GM23248 (cell line): ENCODE measurements at regions not wholly inside any gene's neighbourhood (a gene's known extent, or its start where the extent isn't known, plus 50 kb on each side); places are given as distances from the start of the nearest gene placed in this dataset.

Source experiments
- DNase-seq: peaks from one replicate; pipeline ENCODE4 v3.0.0-alpha.2; 2015
- H2AFZ ChIP-seq: fragments of 200-600 bp; sonication (generic); 2 replicates; pipeline ENCODE4 v1.6.1; 2016; ENCODE audit warnings: antibody characterized with exemption
- H3F3A ChIP-seq: fragments of 200-600 bp; sonication (generic); 2 replicates; pipeline ENCODE4 v1.6.1; 2016; ENCODE audit warnings: mild to moderate bottlenecking, antibody characterized with exemption, mixed run types; ENCODE audit not compliant: insufficient read depth
- H3K27ac ChIP-seq: fragments of 200-600 bp; sonication (generic); 2 replicates; pipeline ENCODE4 v1.5.1; 2016; ENCODE audit warnings: mild to moderate bottlenecking
- H3K27me3 ChIP-seq: fragments of 200-600 bp; sonication (generic); replicated peaks from 2 replicates; pipeline ENCODE4 v1.6.1; 2016; ENCODE audit warnings: mild to moderate bottlenecking; ENCODE audit not compliant: insufficient read depth
- H3K36me3 ChIP-seq: fragments of 200-600 bp; sonication (generic); 2 replicates; pipeline ENCODE4 v1.6.1; 2016; ENCODE audit warnings: low read depth, mild to moderate bottlenecking
- H3K4me1 ChIP-seq: fragments of 200-600 bp; sonication (generic); 2 replicates; pipeline ENCODE4 v1.6.1; 2016; ENCODE audit warnings: mild to moderate bottlenecking; ENCODE audit not compliant: insufficient read depth
- H3K4me2 ChIP-seq: fragments of 200-600 bp; sonication (generic); one replicate; pipeline ENCODE4 v1.6.1; 2016; ENCODE audit warnings: mild to moderate bottlenecking; ENCODE audit not compliant: unreplicated experiment
- H3K4me3 ChIP-seq: fragments of 200-600 bp; sonication (generic); 2 replicates; pipeline ENCODE4 v1.5.1; 2016; ENCODE audit warnings: mild to moderate bottlenecking
- H3K79me2 ChIP-seq: fragments of 200-600 bp; sonication (generic); 2 replicates; pipeline ENCODE4 v1.6.1; 2016; ENCODE audit warnings: mild to moderate bottlenecking; ENCODE audit not compliant: insufficient read depth
- H3K9ac ChIP-seq: fragments of 200-600 bp; sonication (generic); 2 replicates; pipeline ENCODE4 v1.6.1; 2016; ENCODE audit warnings: mild to moderate bottlenecking
- H3K9me2 ChIP-seq: fragments of 200-600 bp; sonication (generic); 2 replicates; pipeline ENCODE4 v1.6.1; 2016; ENCODE audit warnings: mixed run types, mild to moderate bottlenecking, moderate library complexity; ENCODE audit not compliant: insufficient read depth
- H3K9me3 ChIP-seq: fragments of 200-600 bp; sonication (generic); one replicate; pipeline ENCODE4 v1.6.1; 2017; ENCODE audit warnings: low read depth
- H4K20me1 ChIP-seq: fragments of 200-600 bp; sonication (generic); 2 replicates; pipeline ENCODE4 v1.6.0; 2016; ENCODE audit not compliant: insufficient read depth
- EZH2 ChIP-seq: fragments of 200-600 bp; sonication (generic); IDR thresholded peaks from 2 replicates; pipeline ENCODE4 v1.6.1; 2018; ENCODE audit warnings: antibody characterized with exemption, mild to moderate bottlenecking; ENCODE audit not compliant: insufficient read depth, poor library complexity, severe bottlenecking
- EZH2phosphoT487 ChIP-seq: fragments of 200-600 bp; sonication (generic); IDR thresholded peaks from 2 replicates; pipeline ENCODE4 v1.6.1; 2018; ENCODE audit warnings: antibody characterized with exemption, moderate library complexity, mild to moderate bottlenecking, low read depth; ENCODE audit not compliant: insufficient read depth
- WGBS, 2 experiments: methylation state at CpG; one replicate each; pipeline ENCODE4 v1.1.6; 2015 to 2017; ENCODE audit warnings: low lambda C conversion rate in 2 of 2, low coverage in 1 of 2; ENCODE audit errors: missing lambda C conversion rate in 2 of 2; 5-methylcytosine and 5-hydroxymethylcytosine counted together
- in situ Hi-C: fragments of 300-500 bp; cut with MboI; formaldehyde crosslinking; loops from 2 replicates; pipeline ENCODE4 v1.15.0; 2020

DNA sequence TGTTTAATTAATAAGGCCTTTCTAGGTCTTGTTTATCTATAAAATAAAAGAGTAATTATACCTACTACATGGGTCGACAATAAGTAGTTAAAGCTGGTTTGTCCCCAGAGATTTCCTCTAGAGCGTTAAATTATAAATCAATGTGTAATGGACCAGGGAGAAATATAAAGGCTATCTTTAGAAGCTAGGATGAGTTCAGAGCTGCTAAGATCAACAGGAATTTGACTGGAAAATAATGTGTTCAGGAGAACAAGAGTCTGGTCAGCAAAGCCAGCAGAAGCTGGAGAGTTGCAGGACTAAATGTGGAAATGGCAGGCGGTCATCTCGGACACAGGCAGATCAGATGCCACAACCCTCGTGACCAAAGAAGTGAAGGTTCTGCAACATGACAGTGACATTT lies 428.8 kb downstream of the EPM2A start:
- H4K20me1 ChIP-seq = no peaks in the 10 kb centered on the region
- peaks cover 15% of the 10 kb centered on the region for H3K4me1 ChIP-seq
- peaks cover 13% of the 10 kb centered on the region; the same call in 1 of the 2 replicates for H3F3A ChIP-seq
- H3K27me3 ChIP-seq = no peaks in the 10 kb centered on the region
- H3K27ac ChIP-seq = no peak overlapping the region
- WGBS, 2 experiments = 89 to 92% methylated on average over 5 of the region's 5 CpGs
- TF ChIP-seq EZH2 (no peak), EZH2phosphoT487 (no peak)
- DNase-seq = no peak
- in situ Hi-C loops = no loop called here
- no peak overlapping the region for H3K9ac ChIP-seq
- H2AFZ ChIP-seq = no peak overlapping the region
- H3K9me2 ChIP-seq = no peaks in the 10 kb centered on the region
- H3K79me2 ChIP-seq = no peaks in the 10 kb centered on the region
- H3K4me3 ChIP-seq = no peak overlapping the region
- no peaks in the 10 kb centered on the region for H3K36me3 ChIP-seq
- H3K4me2 ChIP-seq = no peak overlapping the region
- H3K9me3 ChIP-seq = no peaks in the 10 kb centered on the region

GRCh38 chr6:145309842-145310535 lies 425.3 kb downstream of the EPM2A start:
- peak overlapping the region; percentile 60 for H3K4me2 ChIP-seq
- 60 to 62% methylated on average over 3 of the region's 3 CpGs for WGBS, 2 experiments
- peaks cover 13% of the 10 kb centered on the region; the same call in 1 of the 2 replicates for H3F3A ChIP-seq
- peak overlapping the region; percentile 23; the same call in 1 of the 2 replicates for H2AFZ ChIP-seq
- in situ Hi-C loops = no loop called here
- 0 out of 2 replicates have a peak overlapping the region, but pooled peaks have one; percentile 4 for H3K4me3 ChIP-seq
- peak; percentile 82 for DNase-seq
- no peaks in the 10 kb centered on the region for H3K79me2 ChIP-seq
- no peak overlapping the region for H3K9ac ChIP-seq
- H3K27me3 ChIP-seq = no peaks in the 10 kb centered on the region
- peaks cover 15% of the 10 kb centered on the region for H3K4me1 ChIP-seq
- 0 out of 2 replicates have a peak overlapping the region, but pooled peaks have one; percentile 10 for H3K27ac ChIP-seq
- no peaks in the 10 kb centered on the region for H3K36me3 ChIP-seq
- no peaks in the 10 kb centered on the region for H3K9me3 ChIP-seq
- TF ChIP-seq EZH2 (no peak), EZH2phosphoT487 (0 out of 2 replicates have a peak, but pooled peaks have one; percentile 66)
- H4K20me1 ChIP-seq = no peaks in the 10 kb centered on the region
- H3K9me2 ChIP-seq = no peaks in the 10 kb centered on the region

DNA sequence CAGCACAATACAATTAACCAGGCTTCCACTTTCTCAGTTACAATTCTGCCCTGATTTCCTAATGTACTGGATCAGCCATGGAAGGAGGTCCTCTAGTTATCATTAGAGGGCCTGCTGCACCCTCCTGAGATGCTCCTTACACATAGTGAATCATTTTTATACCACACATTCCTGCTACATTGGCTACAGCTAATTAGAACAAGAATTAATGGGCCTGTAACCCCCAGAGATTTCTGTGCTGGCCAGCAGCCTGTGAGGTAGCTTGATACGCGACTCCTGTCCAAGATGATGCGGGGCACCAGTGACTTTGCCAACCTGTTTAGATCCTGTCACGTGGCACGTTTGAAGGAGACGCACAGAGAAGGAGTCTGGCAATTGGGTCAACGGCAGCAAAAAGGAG lies 422.8 kb downstream of the EPM2A start:
- TF ChIP-seq EZH2phosphoT487 = no peak
- TF ChIP-seq EZH2 = no peak
- Histone ChIP-seq H3K4me3 (no peak overlapping the region), H3K36me3 (no peaks in the 10 kb centered on the region), H3K27ac (no peak overlapping the region), H3K9ac (no peak overlapping the region), H2AFZ (no peak overlapping the region), H3K4me2 (no peak overlapping the region), H3K27me3 (no peaks in the 10 kb centered on the region), H3K9me3 (no peaks in the 10 kb centered on the region), H3K79me2 (no peaks in the 10 kb centered on the region), H3K9me2 (no peaks in the 10 kb centered on the region), H3F3A (peaks cover 13% of the 10 kb centered on the region; the same call in 1 of the 2 replicates), H4K20me1 (no peaks in the 10 kb centered on the region), H3K4me1 (peaks cover 15% of the 10 kb centered on the region)
- WGBS, 2 experiments = 87 to 92% methylated on average over 7 of the region's 7 CpGs
- in situ Hi-C loops = no loop called here
- no peak for DNase-seq

DNA sequence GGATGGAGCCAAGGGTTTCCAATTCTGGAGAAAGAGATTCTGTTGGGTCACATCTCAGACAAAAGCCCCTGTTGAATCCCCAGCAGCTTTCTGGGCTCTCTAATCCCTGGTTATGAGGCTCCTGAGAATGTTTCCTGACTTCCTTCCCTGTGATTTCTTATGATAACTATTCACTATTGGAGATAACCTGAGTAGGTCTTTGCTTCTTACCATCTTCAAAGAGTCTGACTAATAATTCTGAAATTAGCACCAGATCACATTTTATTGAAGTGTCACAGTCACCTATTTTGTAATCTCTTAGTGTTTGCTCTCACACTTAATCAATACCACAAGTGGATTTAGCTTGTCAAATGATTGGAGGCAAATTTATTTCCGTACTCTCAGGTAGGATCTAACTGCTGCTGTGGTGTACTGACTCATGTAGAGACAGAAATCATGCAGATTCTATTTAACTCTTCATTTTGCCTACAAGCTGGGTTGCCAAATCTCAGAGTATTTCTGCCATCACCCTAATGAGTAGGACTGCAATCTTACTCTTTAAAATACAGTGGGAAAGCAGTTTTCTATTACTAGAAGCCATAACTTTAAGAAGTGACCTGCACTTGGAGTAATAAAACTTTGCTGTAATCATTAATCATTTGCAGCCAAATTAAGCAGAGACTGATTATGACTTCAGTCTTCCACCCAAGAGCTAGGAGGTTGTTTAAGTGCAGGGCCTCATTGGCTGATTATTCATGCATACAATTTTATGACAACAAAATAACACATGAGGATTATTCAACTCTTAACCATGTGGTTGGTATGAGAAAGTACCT lies 422.1 kb downstream of the EPM2A start:
- 84 to 91% methylated on average over 1 of the region's 1 CpG for WGBS, 2 experiments
- DNase-seq = no peak
- H3K36me3 ChIP-seq = no peaks in the 10 kb centered on the region

More for the DNA sequence above, 422.1 kb downstream of the EPM2A start:
- Histone ChIP-seq H3F3A (peaks cover 13% of the 10 kb centered on the region; the same call in 1 of the 2 replicates), H3K79me2 (no peaks in the 10 kb centered on the region), H3K9me2 (no peaks in the 10 kb centered on the region), H3K9ac (no peak overlapping the region), H3K4me2 (no peak overlapping the region), H4K20me1 (no peaks in the 10 kb centered on the region), H3K9me3 (no peaks in the 10 kb centered on the region), H3K4me3 (no peak overlapping the region), H3K27me3 (no peaks in the 10 kb centered on the region), H3K27ac (no peak overlapping the region), H2AFZ (no peak overlapping the region), H3K4me1 (peaks cover 15% of the 10 kb centered on the region)
- TF ChIP-seq EZH2phosphoT487 = no peak
- no peak for TF ChIP-seq EZH2
- in situ Hi-C loops = no loop called here
